ENCODE measurements at regions not wholly inside any gene's neighbourhood (a gene's known extent, or its start where the extent isn't known, plus 50 kb on each side); places are given as distances from the start of the nearest gene placed in this dataset.

DNA sequence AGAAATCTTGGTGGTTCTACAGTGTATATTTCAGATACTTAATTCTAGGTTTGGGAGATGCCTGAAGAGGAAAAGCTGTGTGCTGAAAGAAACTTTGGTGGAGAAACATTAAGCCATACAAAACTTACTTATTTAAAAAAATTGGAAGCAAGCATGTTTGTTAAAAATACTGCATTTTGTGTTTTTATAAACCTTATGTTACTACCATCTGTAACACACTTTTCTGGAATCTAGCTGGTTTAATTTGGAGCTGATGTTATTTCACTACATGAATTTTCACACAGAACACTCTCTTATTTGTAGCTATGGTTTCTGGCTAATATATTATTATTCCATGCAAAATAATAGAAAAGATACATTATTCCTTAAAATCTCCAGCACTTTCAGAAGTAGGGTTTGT, 710.7 kb downstream of the ADGRL2 start:
- TF ChIP-seq, protein P1, sequence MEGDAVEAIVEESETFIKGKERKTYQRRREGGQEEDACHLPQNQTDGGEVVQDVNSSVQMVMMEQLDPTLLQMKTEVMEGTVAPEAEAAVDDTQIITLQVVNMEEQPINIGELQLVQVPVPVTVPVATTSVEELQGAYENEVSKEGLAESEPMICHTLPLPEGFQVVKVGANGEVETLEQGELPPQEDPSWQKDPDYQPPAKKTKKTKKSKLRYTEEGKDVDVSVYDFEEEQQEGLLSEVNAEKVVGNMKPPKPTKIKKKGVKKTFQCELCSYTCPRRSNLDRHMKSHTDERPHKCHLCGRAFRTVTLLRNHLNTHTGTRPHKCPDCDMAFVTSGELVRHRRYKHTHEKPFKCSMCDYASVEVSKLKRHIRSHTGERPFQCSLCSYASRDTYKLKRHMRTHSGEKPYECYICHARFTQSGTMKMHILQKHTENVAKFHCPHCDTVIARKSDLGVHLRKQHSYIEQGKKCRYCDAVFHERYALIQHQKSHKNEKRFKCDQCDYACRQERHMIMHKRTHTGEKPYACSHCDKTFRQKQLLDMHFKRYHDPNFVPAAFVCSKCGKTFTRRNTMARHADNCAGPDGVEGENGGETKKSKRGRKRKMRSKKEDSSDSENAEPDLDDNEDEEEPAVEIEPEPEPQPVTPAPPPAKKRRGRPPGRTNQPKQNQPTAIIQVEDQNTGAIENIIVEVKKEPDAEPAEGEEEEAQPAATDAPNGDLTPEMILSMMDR (IDR thresholded peaks at IDR 0.05) = no peak
- TF ChIP-seq POLR2A (IDR thresholded peaks at IDR 0.05) = no peak
